Bronchial epithelial cell (primary cell): ENCODE measurements at regions not wholly inside any gene's neighbourhood (a gene's known extent, or its start where the extent isn't known, plus 50 kb on each side); places are given as distances from the start of the nearest gene placed in this dataset.

Source experiments
- DNase-seq: peaks from one replicate; pipeline ENCODE4 v3.0.0-alpha.2; 2010; ENCODE audit warnings: low read depth
- FAIRE-seq: peaks from 2 replicates; lab custom pipeline; 2011; peaks lifted over from hg19 to GRCh38; lab: Jason Lieb, UNC
- H3K27me3 ChIP-seq: 2 replicates; pipeline ENCODE4 v1.5.1; 2011; ENCODE audit warnings: low read length; ENCODE audit not compliant: control insufficient read depth, insufficient read depth
- H3K36me3 ChIP-seq: 2 replicates; pipeline ENCODE4 v1.5.1; 2011; ENCODE audit warnings: low read length; ENCODE audit not compliant: control insufficient read depth, insufficient read depth
- H3K4me3 ChIP-seq: 2 replicates; pipeline ENCODE4 v1.5.1; 2011; ENCODE audit warnings: mild to moderate bottlenecking, low read depth, low read length, control low read depth
- TF ChIP-seq, protein P1 (sequence below): IDR thresholded peaks from 2 replicates; pipeline ENCODE4 v1.5.1; 2011; ENCODE audit warnings: mild to moderate bottlenecking, moderate library complexity, low read length, control low read depth, inconsistent platforms; ENCODE audit not compliant: insufficient read depth, severe bottlenecking

DNA sequence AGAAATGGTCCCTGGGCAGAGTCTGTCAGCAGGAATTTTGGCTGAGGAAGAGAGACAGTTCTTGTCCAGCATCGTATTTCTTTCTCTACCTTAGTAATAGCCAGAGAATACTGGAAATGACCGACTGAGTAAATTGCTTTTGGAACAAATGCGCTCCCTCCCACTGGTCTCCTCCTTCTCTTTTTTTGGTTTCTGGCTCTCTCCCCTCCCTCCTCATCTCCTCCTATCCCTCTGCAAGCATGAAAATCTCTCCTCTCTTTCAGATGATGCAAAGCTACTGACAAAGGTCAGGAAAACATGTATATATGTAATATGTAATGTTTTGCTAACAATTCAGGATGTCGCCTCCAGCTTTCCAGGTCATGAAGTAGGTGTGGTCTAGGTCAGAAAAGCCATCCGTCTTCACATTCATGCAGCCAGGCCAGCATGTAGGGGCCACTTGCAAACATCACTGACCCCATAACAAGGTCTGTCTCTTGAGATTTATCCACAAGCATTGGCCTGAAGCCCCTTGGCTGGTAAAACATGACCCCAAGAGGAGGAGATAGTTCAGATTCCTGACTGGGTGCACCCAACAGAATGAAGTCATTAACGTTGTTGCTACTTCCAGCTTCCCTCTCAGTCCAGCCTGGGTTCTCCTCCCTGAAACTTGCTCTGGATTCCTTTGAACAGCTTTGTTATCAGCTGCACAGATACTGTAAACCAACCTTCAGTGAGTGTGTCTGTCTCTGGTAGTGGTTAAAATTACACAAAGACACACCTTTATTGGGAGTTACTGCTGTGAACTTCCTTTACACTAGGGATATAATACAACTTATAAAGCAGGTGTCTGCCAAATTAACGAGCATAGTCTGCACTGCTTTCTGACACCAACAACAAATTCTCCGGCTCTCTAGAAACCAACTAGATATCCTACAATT, 864.4 kb upstream of the KLHL29 start:
- H3K36me3 ChIP-seq: no peaks in the 10 kb centered on the region
- H3K4me3 ChIP-seq: no peak overlapping the region
- H3K27me3 ChIP-seq: no peaks in the 10 kb centered on the region
- FAIRE-seq (no peak), DNase-seq (no peak)
- TF ChIP-seq, protein P1, sequence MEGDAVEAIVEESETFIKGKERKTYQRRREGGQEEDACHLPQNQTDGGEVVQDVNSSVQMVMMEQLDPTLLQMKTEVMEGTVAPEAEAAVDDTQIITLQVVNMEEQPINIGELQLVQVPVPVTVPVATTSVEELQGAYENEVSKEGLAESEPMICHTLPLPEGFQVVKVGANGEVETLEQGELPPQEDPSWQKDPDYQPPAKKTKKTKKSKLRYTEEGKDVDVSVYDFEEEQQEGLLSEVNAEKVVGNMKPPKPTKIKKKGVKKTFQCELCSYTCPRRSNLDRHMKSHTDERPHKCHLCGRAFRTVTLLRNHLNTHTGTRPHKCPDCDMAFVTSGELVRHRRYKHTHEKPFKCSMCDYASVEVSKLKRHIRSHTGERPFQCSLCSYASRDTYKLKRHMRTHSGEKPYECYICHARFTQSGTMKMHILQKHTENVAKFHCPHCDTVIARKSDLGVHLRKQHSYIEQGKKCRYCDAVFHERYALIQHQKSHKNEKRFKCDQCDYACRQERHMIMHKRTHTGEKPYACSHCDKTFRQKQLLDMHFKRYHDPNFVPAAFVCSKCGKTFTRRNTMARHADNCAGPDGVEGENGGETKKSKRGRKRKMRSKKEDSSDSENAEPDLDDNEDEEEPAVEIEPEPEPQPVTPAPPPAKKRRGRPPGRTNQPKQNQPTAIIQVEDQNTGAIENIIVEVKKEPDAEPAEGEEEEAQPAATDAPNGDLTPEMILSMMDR: no peak

DNA sequence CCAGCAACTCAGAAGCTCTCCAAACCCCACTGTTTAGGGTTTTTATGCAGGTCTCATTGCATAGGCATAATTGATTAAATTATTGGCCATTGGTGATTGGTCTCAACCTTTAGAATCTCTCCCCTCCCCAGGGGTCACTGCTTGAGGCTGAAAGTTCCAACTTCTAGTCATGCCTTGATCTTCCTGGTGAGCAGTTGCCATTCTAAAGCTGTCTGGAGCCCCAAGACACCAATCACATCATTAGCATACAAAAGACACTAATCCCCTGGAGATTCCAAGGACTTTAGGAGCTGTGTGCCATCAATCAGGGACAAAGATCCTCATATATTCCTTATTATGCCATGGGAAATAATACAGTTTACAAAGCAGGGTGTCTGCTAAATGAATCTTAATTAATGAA, 863.4 kb upstream of the KLHL29 start:
- no peak for DNase-seq
- no peaks in the 10 kb centered on the region for H3K36me3 ChIP-seq
- no peak for FAIRE-seq
- no peak overlapping the region for H3K4me3 ChIP-seq
- no peaks in the 10 kb centered on the region for H3K27me3 ChIP-seq
- TF ChIP-seq, protein P1: no peak

DNA sequence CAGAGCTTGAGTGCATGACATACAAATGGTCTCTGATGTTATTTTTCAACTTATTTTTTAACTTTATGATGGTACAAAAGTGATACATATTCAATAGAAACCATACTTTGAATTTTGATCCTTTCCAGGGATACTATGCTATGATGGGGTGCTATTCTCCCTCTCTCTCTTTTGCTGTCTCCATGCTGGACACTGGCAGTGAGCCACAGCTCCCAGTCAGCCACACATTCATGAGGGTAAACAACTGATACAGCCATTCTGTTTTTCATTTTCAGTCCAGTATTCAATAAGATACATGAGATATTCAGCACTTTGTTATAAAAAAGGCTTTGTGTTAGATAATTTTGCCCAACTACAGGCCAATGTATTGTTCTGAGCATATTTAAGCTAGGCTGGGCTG, 859.3 kb upstream of the KLHL29 start:
- Histone ChIP-seq H3K27me3 (no peaks in the 10 kb centered on the region), H3K36me3 (no peaks in the 10 kb centered on the region), H3K4me3 (no peak overlapping the region)
- TF ChIP-seq, protein P1: no peak
- FAIRE-seq (no peak), DNase-seq (no peak)

GRCh38 chr2:22530131-22530530, 854.8 kb upstream of the KLHL29 start:
- Histone ChIP-seq H3K36me3 (no peaks in the 10 kb centered on the region), H3K27me3 (no peaks in the 10 kb centered on the region), H3K4me3 (no peak overlapping the region)
- TF ChIP-seq, protein P1: no peak
- DNase-seq: no peak
- FAIRE-seq: no peak

DNA sequence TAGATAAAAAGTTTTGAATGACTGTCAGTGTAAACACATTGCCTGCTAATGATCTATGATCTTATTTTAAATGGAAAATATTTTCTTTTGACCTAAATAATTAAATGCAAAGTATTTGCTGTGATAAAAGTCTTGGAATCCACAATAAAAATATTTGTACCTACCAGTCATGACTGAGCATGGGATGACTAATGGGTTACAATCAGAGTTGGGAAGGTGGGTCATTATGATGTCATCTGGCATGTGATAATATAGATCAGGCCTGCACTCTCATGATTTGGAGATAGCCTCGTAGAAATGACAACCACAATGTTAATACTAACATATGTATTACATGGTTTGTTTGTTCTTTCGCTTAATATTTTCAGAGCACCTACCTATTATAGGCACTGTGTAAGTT, 848.8 kb upstream of the KLHL29 start:
- TF ChIP-seq, protein P1: no peak
- peak; percentile 71 for DNase-seq
- Histone ChIP-seq H3K36me3 (no peaks in the 10 kb centered on the region), H3K4me3 (no peak overlapping the region), H3K27me3 (no peaks in the 10 kb centered on the region)
- no peak for FAIRE-seq
